ENCODE measurements at regions not wholly inside any gene's neighbourhood (a gene's known extent, or its start where the extent isn't known, plus 50 kb on each side); places are given as distances from the start of the nearest gene placed in this dataset.

- Histone ChIP-seq H4K20me1 (ENCODE audit: control insufficient read depth, insufficient read depth) (no peaks in the 10 kb centered on the region), H3K9ac (ENCODE audit: control insufficient read depth, insufficient read depth, low read length) (no peak overlapping the region), H3K4me2 (ENCODE audit: control insufficient read depth, insufficient read depth) (no peak overlapping the region), H3K4me1 (ENCODE audit: control insufficient read depth, insufficient read depth, low read length) (no peaks in the 10 kb centered on the region), H2AFZ (ENCODE audit: control insufficient read depth, low read depth, low read length) (no peak overlapping the region), H3K36me3 (ENCODE audit: control insufficient read depth in 2 of 2, insufficient read depth in 2 of 2, low read length in 1 of 2) (no peaks in the 10 kb centered on the region), H3K9me3 (replicated peaks; ENCODE audit: control insufficient read depth, insufficient read depth, low read length) (no peaks in the 10 kb centered on the region), H3K27ac (ENCODE audit: control insufficient read depth, insufficient read depth) (no peak overlapping the region), H3K27me3 (replicated peaks in 1 of 2; ENCODE audit: control insufficient read depth in 2 of 2, insufficient read depth in 2 of 2, low read length in 1 of 2) (no peaks in the 10 kb centered on the region), H3K4me3 (no peak overlapping the region), H3K79me2 (ENCODE audit: control insufficient read depth, insufficient read depth, low read length) (no peaks in the 10 kb centered on the region)
- 55% methylated on average over 11 of the region's 11 CpGs for WGBS (ENCODE audit: insufficient coverage, insufficient replicate concordance, low lambda C conversion rate, missing lambda C conversion rate)
- intact Hi-C loops (cut with micrococcal nuclease; ENCODE audit: unreplicated experiment), result no loop called here
- no peak for ATAC-seq
- TF ChIP-seq POLR2A (IDR thresholded peaks at IDR 0.05; ENCODE audit: low read depth, low read length) (no peak), HDAC2 (IDR thresholded peaks at IDR 0.05) (no peak), SIX5 (IDR thresholded peaks at IDR 0.05; ENCODE audit: low read depth, low read length, severe bottlenecking) (no peak), NRF1 (conservative IDR thresholded peaks at IDR 0.05; ENCODE audit: low read depth, low read length) (no peak), TCF7 (IDR thresholded peaks at IDR 0.05; ENCODE audit: borderline replicate concordance) (no peak), RFX5 (IDR thresholded peaks at IDR 0.05; ENCODE audit: low read depth, low read length) (no peak), MYC (IDR thresholded peaks at IDR 0.05; ENCODE audit: insufficient read depth, insufficient read length, insufficient replicate concordance, low read length, severe bottlenecking) (no peak)
- TF ChIP-seq, protein P1, sequence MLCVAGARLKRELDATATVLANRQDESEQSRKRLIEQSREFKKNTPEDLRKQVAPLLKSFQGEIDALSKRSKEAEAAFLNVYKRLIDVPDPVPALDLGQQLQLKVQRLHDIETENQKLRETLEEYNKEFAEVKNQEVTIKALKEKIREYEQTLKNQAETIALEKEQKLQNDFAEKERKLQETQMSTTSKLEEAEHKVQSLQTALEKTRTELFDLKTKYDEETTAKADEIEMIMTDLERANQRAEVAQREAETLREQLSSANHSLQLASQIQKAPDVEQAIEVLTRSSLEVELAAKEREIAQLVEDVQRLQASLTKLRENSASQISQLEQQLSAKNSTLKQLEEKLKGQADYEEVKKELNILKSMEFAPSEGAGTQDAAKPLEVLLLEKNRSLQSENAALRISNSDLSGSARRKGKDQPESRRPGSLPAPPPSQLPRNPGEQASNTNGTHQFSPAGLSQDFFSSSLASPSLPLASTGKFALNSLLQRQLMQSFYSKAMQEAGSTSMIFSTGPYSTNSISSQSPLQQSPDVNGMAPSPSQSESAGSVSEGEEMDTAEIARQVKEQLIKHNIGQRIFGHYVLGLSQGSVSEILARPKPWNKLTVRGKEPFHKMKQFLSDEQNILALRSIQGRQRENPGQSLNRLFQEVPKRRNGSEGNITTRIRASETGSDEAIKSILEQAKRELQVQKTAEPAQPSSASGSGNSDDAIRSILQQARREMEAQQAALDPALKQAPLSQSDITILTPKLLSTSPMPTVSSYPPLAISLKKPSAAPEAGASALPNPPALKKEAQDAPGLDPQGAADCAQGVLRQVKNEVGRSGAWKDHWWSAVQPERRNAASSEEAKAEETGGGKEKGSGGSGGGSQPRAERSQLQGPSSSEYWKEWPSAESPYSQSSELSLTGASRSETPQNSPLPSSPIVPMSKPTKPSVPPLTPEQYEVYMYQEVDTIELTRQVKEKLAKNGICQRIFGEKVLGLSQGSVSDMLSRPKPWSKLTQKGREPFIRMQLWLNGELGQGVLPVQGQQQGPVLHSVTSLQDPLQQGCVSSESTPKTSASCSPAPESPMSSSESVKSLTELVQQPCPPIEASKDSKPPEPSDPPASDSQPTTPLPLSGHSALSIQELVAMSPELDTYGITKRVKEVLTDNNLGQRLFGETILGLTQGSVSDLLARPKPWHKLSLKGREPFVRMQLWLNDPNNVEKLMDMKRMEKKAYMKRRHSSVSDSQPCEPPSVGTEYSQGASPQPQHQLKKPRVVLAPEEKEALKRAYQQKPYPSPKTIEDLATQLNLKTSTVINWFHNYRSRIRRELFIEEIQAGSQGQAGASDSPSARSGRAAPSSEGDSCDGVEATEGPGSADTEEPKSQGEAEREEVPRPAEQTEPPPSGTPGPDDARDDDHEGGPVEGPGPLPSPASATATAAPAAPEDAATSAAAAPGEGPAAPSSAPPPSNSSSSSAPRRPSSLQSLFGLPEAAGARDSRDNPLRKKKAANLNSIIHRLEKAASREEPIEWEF (IDR thresholded peaks at IDR 0.05; ENCODE audit: insufficient replicate concordance, low read depth, low read length), result no peak
- TF ChIP-seq, protein P2, sequence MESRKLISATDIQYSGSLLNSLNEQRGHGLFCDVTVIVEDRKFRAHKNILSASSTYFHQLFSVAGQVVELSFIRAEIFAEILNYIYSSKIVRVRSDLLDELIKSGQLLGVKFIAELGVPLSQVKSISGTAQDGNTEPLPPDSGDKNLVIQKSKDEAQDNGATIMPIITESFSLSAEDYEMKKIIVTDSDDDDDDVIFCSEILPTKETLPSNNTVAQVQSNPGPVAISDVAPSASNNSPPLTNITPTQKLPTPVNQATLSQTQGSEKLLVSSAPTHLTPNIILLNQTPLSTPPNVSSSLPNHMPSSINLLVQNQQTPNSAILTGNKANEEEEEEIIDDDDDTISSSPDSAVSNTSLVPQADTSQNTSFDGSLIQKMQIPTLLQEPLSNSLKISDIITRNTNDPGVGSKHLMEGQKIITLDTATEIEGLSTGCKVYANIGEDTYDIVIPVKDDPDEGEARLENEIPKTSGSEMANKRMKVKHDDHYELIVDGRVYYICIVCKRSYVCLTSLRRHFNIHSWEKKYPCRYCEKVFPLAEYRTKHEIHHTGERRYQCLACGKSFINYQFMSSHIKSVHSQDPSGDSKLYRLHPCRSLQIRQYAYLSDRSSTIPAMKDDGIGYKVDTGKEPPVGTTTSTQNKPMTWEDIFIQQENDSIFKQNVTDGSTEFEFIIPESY (IDR thresholded peaks at IDR 0.05), result no peak
- TF ChIP-seq, protein P3, sequence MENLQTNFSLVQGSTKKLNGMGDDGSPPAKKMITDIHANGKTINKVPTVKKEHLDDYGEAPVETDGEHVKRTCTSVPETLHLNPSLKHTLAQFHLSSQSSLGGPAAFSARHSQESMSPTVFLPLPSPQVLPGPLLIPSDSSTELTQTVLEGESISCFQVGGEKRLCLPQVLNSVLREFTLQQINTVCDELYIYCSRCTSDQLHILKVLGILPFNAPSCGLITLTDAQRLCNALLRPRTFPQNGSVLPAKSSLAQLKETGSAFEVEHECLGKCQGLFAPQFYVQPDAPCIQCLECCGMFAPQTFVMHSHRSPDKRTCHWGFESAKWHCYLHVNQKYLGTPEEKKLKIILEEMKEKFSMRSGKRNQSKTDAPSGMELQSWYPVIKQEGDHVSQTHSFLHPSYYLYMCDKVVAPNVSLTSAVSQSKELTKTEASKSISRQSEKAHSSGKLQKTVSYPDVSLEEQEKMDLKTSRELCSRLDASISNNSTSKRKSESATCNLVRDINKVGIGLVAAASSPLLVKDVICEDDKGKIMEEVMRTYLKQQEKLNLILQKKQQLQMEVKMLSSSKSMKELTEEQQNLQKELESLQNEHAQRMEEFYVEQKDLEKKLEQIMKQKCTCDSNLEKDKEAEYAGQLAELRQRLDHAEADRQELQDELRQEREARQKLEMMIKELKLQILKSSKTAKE (IDR thresholded peaks at IDR 0.05; ENCODE audit: low read depth, poor library complexity, severe bottlenecking), result no peak
- DNase-seq (ENCODE audit: low read depth, low spot score), result no peak
- ChIA-PET POLR2A (interaction anchor here (1.1 kb wide), 1 partner anchor 126 kb away, joined by 3 read pairs; no protein-coding TSS in a partner anchor), CTCF (interaction anchor here (0.6 to 1.1 kb wide), 3 partner anchors 11 to 399 kb away, joined by 3 to 4 read pairs (median 3); no protein-coding TSS in a partner anchor), RAD21 (ENCODE audit: unreplicated experiment) (interaction anchor here (0.6 to 0.7 kb wide), 2 partner anchors 12 to 944 kb away, joined by 3 read pairs; no protein-coding TSS in a partner anchor), SMC1A (ENCODE audit: uncharacterized antibody, unreplicated experiment) (interaction anchor here (0.9 to 2.2 kb wide), 4 partner anchors 11 to 40 kb away, joined by 3 to 8 read pairs (median 3); no protein-coding TSS in a partner anchor)
- no peak for FAIRE-seq
- in situ Hi-C loops (cut with MboI), result no loop called here
- no TSS peak for BruUV-seq (replicated peaks)
These were observed 400.6 kb upstream of the IGFBP3 start for GRCh38 chr7:46321556-46322205.
